ENCODE measurements at regions not wholly inside any gene's neighbourhood (a gene's known extent, or its start where the extent isn't known, plus 50 kb on each side); places are given as distances from the start of the nearest gene placed in this dataset.

GRCh38 chr13:40235160-40235796, 431.2 kb downstream of the FOXO1 start:
- DNase-seq (ENCODE audit: low spot score), result no peak
- TF ChIP-seq, protein P1, sequence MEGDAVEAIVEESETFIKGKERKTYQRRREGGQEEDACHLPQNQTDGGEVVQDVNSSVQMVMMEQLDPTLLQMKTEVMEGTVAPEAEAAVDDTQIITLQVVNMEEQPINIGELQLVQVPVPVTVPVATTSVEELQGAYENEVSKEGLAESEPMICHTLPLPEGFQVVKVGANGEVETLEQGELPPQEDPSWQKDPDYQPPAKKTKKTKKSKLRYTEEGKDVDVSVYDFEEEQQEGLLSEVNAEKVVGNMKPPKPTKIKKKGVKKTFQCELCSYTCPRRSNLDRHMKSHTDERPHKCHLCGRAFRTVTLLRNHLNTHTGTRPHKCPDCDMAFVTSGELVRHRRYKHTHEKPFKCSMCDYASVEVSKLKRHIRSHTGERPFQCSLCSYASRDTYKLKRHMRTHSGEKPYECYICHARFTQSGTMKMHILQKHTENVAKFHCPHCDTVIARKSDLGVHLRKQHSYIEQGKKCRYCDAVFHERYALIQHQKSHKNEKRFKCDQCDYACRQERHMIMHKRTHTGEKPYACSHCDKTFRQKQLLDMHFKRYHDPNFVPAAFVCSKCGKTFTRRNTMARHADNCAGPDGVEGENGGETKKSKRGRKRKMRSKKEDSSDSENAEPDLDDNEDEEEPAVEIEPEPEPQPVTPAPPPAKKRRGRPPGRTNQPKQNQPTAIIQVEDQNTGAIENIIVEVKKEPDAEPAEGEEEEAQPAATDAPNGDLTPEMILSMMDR (IDR thresholded peaks at IDR 0.05; ENCODE audit: extremely low read depth, missing control alignments), result no peak

GRCh38 chr13:40236566-40237168, 429.8 kb downstream of the FOXO1 start:
- DNase-seq (ENCODE audit: low spot score), result no peak
- TF ChIP-seq, protein P1 (IDR thresholded peaks at IDR 0.05; ENCODE audit: extremely low read depth, missing control alignments), result no peak

- no peak for DNase-seq (ENCODE audit: low spot score)
- TF ChIP-seq, protein P1 (IDR thresholded peaks at IDR 0.05; ENCODE audit: extremely low read depth, missing control alignments), result no peak
Observed at GRCh38 chr13:40238761-40239160, 427.7 kb downstream of the FOXO1 start.

- TF ChIP-seq, protein P1 (IDR thresholded peaks at IDR 0.05; ENCODE audit: extremely low read depth, missing control alignments), result no peak
- DNase-seq (ENCODE audit: low spot score), result no peak
Observed at GRCh38 chr13:40240293-40240692, 426.1 kb downstream of the FOXO1 start.

- TF ChIP-seq, protein P1 (IDR thresholded peaks at IDR 0.05; ENCODE audit: extremely low read depth, missing control alignments), result no peak
- no peak for DNase-seq (ENCODE audit: low spot score)
Observed at GRCh38 chr13:40241125-40241798, 425.2 kb downstream of the FOXO1 start.

DNA sequence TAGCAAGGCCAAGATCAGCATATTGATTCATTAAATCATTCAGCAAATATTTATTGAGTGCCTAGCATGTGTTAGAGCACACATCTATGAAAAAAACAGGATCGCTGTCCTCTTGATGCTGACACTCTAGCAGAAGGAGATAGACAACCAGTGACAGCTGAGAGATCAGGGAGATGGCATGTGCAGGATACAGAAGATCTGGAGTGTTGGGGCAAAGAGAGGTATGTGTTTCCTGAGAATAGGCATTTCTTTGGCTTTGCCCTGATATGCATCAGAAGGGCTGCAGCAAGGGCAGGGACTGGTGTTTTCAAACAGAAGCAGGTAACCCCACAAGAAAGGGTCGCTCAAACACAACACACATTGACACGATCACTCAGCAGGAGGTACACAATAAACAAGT, 423.4 kb downstream of the FOXO1 start:
- DNase-seq (ENCODE audit: low spot score), result no peak
- TF ChIP-seq, protein P1 (IDR thresholded peaks at IDR 0.05; ENCODE audit: extremely low read depth, missing control alignments), result no peak

GRCh38 chr13:40243982-40244381, 422.5 kb downstream of the FOXO1 start:
- TF ChIP-seq, protein P1 (IDR thresholded peaks at IDR 0.05; ENCODE audit: extremely low read depth, missing control alignments), result no peak
- DNase-seq (ENCODE audit: low spot score), result no peak

Measured in GM20000 (cell line).